Psoas muscle (tissue), 7 donors: ENCODE measurements at regions not wholly inside any gene's neighbourhood (a gene's known extent, or its start where the extent isn't known, plus 50 kb on each side); places are given as distances from the start of the nearest gene placed in this dataset.
"Not testable (repeated sequence)": the region's sequence is repeated elsewhere in the genome, so short reads cannot be mapped to it uniquely, and the experiment has no call there.

Source experiments
- ATAC-seq, 4 donors: fragments of 200-7000 bp; cut with Tn5 transposase; one replicate each; pipeline ENCODE4 v1.9.1; 2020; ENCODE audit warnings: moderate library complexity in 3 of 4, mild to moderate bottlenecking in 2 of 4
- DNase-seq, 2 donors: peaks; one replicate each; pipeline ENCODE4 v3.0.0-alpha.2; 2020
- H3K27ac ChIP-seq: fragments of 200-600 bp; one replicate; pipeline ENCODE4 v1.8.0; 2022
- H3K27me3 ChIP-seq, 3 donors: fragments of 200-600 bp in 1 of 3; one replicate each; pipeline versions ENCODE4 v1.6.1 to v1.8.0; 2013 to 2022; ENCODE audit warnings: low read length in 2 of 3, mild to moderate bottlenecking in 2 of 3, moderate library complexity in 1 of 3; ENCODE audit not compliant: insufficient read depth in 3 of 3
- H3K36me3 ChIP-seq, 2 donors: fragments of 200-600 bp in 1 of 2; one replicate each; pipeline versions ENCODE4 v1.6.1 to v1.8.0; 2013 to 2022; ENCODE audit warnings: low read depth in 1 of 2, mild to moderate bottlenecking in 1 of 2, moderate library complexity in 1 of 2; ENCODE audit not compliant: insufficient read depth in 1 of 2
- H3K4me1 ChIP-seq: fragments of 200-600 bp; one replicate; pipeline ENCODE4 v1.8.0; 2022
- H3K4me3 ChIP-seq: fragments of 200-600 bp; one replicate; pipeline ENCODE4 v1.8.0; 2022; ENCODE audit warnings: mild to moderate bottlenecking
- H3K9me3 ChIP-seq: fragments of 200-600 bp; one replicate; pipeline ENCODE4 v1.8.0; 2022
- CTCF ChIP-seq: fragments of 200-600 bp; IDR thresholded peaks from one replicate; pipeline ENCODE4 v1.8.0; 2022; ENCODE audit warnings: antibody characterized with exemption
- WGBS, 3 donors: extraction: QIAGEN DNeasy Blood & Tissue Kit; methylation state at CpG; one replicate each; pipeline versions ENCODE4 v1.1.6 to v1.1.7; 2013; 5-methylcytosine and 5-hydroxymethylcytosine counted together
- intact Hi-C, 2 donors: fragments of 100-400 bp; cut with DNase I; formaldehyde crosslinking; loops; one replicate each; pipeline versions ENCODE4 v1.11.0 to v1.14.2; 2022
- donor health status: healthy with polysubstance abuse.
- donor health status: DM: no; HTN: no; CAD: no; lungs with moderate emphysema.
- donor health status: Bipolar disorder and iron deficiency.
- donor health status: healthy.
- donor health status: DM: yes; HTN: yes; CAD: no.
- donor health status: DM: no; HTN: no; CAD: no.
- donor health status: DM: yes; HTN: yes; CAD: no.

GRCh38 chr6:11473008-11473740, 64.4 kb upstream of the TMEM170B start:
- DNase-seq (no peak), ATAC-seq (peak in 1 of 4 donors; percentile 35)
- 17 to 26% (median 21%) methylated on average over 16 of the region's 16 CpGs for WGBS, 3 donors
- H3K27me3 ChIP-seq = peaks cover 0 to 20% (median 0%) of the 10 kb centered on the region in 3 donors
- H3K36me3 ChIP-seq = no peaks in the 10 kb centered on the region
- no peak overlapping the region for H3K27ac ChIP-seq
- H3K4me3 ChIP-seq = peak overlapping the region; percentile 56
- H3K9me3 ChIP-seq = no peaks in the 10 kb centered on the region
- H3K4me1 ChIP-seq = peaks cover 7% of the 10 kb centered on the region
- TF ChIP-seq CTCF = no peak
- intact Hi-C loops = no loop called here

GRCh38 chr6:11471261-11471660, 66.3 kb upstream of the TMEM170B start:
- intact Hi-C loops = no loop called here
- peaks cover 7% of the 10 kb centered on the region for H3K4me1 ChIP-seq
- no peak for ATAC-seq
- H3K4me3 ChIP-seq = no peak overlapping the region
- no peaks in the 10 kb centered on the region for H3K36me3 ChIP-seq
- TF ChIP-seq CTCF = no peak
- H3K27me3 ChIP-seq = peaks cover 0 to 18% (median 0%) of the 10 kb centered on the region in 3 donors
- H3K9me3 ChIP-seq = no peaks in the 10 kb centered on the region
- DNase-seq = no peak
- WGBS, 3 donors = 83 to 85% (median 85%) methylated on average over 4 of the region's 4 CpGs
- H3K27ac ChIP-seq = no peak overlapping the region

DNA sequence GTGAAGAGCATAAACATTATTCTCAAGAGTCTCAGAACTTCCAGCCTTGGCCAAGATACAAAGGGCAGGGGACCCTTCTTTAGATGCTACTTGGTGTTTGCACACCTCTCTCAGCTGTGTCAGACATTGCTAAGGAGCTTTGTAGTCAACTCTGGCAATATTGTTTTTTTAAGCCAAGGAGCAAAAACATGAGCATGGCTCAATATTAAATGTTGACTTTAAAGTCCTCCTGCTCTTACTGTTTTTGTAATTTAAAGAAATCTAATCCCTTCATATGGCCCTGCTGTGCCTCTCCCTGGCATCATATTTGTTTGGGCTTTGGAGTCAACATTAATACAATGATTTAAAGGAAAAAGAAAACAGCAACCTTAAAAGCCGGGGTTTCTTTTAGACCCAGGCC, 67.9 kb upstream of the TMEM170B start:
- 100% methylated on average over 1 of the region's 1 CpG for WGBS, 3 donors
- Histone ChIP-seq H3K4me3 (no peak overlapping the region), H3K27ac (no peak overlapping the region), H3K9me3 (no peaks in the 10 kb centered on the region), H3K27me3 (peaks cover 0 to 13% (median 0%) of the 10 kb centered on the region in 3 donors), H3K36me3 (no peaks in the 10 kb centered on the region), H3K4me1 (peaks cover 7% of the 10 kb centered on the region)
- ATAC-seq (no peak), DNase-seq (no peak)
- intact Hi-C loops = no loop called here
- TF ChIP-seq CTCF = no peak

GRCh38 chr6:11468271-11468670, 69.3 kb upstream of the TMEM170B start:
- H3K27me3 ChIP-seq, H3K4me1 ChIP-seq, H3K9me3 ChIP-seq, H3K36me3 ChIP-seq, DNase-seq, H3K4me3 ChIP-seq, H3K27ac ChIP-seq, ATAC-seq, intact Hi-C loops: not testable (repeated sequence)
- WGBS, 3 donors = 45 to 46% (median 45%) methylated on average over 4 of the region's 4 CpGs

GRCh38 chr6:11467364-11467763, 70.2 kb upstream of the TMEM170B start:
- intact Hi-C loops = no loop called here
- TF ChIP-seq CTCF = no peak
- H3K4me1 ChIP-seq = no peaks in the 10 kb centered on the region
- peaks cover 0 to 3% (median 0%) of the 10 kb centered on the region in 3 donors for H3K27me3 ChIP-seq
- DNase-seq = no peak
- H3K27ac ChIP-seq = no peak overlapping the region
- H3K4me3 ChIP-seq = no peak overlapping the region
- ATAC-seq = no peak
- no peaks in the 10 kb centered on the region for H3K9me3 ChIP-seq
- H3K36me3 ChIP-seq = no peaks in the 10 kb centered on the region
